Esophagus squamous epithelium (tissue), 5 donors: ENCODE measurements at regions not wholly inside any gene's neighbourhood (a gene's known extent, or its start where the extent isn't known, plus 50 kb on each side); places are given as distances from the start of the nearest gene placed in this dataset.

Experiments used
- DNase-seq: peaks from one replicate; lab custom pipeline; 2025; lab: John Stamatoyannopoulos, UW
- H3K27ac ChIP-seq, 4 donors: fragments of 200-600 bp; sonication (generic); one replicate each; pipeline ENCODE4 v1.5.1; 2016 to 2019; ENCODE audit warnings: mild to moderate bottlenecking in 1 of 4
- H3K27me3 ChIP-seq, 4 donors: fragments of 200-600 bp; sonication (generic); 1 replicate in 3 of 4; 2 replicates in 1 of 4; pipeline versions ENCODE4 v1.5.1 to v1.6.0; 2017 to 2021; ENCODE audit warnings: antibody characterized with exemption in 1 of 4
- H3K36me3 ChIP-seq, 3 donors: fragments of 200-600 bp; sonication (generic); one replicate each; pipeline ENCODE4 v1.5.1; 2016 to 2019
- H3K4me1 ChIP-seq, 3 donors: fragments of 200-600 bp; sonication (generic); one replicate each; pipeline ENCODE4 v1.5.1; 2017 to 2019
- H3K4me3 ChIP-seq, 4 donors: fragments of 200-600 bp; sonication (generic); 1 replicate in 3 of 4; 2 replicates in 1 of 4; pipeline ENCODE4 v1.5.1; 2016 to 2019; ENCODE audit warnings: mild to moderate bottlenecking in 2 of 4, moderate library complexity in 1 of 4
- H3K9me3 ChIP-seq, 3 donors: fragments of 200-600 bp; sonication (generic); one replicate each; pipeline ENCODE4 v1.5.1; 2016 to 2019
- CTCF ChIP-seq, 6 experiments: fragments of 450-650 bp in 4 of 6; fragments of 200-600 bp in 2 of 6; sonication (generic) in 2 of 6; IDR thresholded peaks; one replicate each; pipeline ENCODE4 v1.5.1; 2016 to 2019; ENCODE audit warnings: antibody characterized with exemption in 6 of 6, mild to moderate bottlenecking in 4 of 6, moderate library complexity in 4 of 6
- POLR2A ChIP-seq, 4 donors: fragments of 450-650 bp; IDR thresholded peaks; one replicate each; pipeline ENCODE4 v1.6.1; 2017; ENCODE audit warnings: antibody characterized with exemption in 4 of 4, mild to moderate bottlenecking in 4 of 4, moderate library complexity in 3 of 4
- WGBS, 2 donors: methylation state at CpG; one replicate each; pipeline ENCODE4 v1.1.5; 2018; 5-methylcytosine and 5-hydroxymethylcytosine counted together
- intact Hi-C: fragments of 100-400 bp; cut with DNase I; formaldehyde crosslinking; loops from one replicate; pipeline ENCODE4 v1.15.0; 2022
- donor health status: DM: yes; HTN: yes; CAD: no.

DNA sequence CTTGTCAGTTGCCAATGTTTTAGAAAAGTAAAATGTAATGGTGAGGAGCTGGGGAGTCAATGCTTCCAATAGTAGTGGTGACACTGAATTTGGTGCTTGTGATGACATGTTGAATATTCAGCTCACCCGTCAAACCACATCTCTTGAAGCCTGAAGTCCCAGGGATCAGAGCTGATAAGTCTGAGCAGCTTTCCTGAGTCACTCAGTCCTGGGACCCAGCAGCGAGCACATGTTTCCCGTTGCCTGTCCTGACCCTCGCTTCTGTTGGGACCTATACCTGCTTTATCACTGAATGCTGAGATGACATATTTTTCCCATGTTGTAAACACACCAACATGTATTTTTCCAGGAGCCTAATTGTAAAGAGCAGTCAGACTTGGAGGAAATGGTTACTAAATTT is 693.6 kb downstream of the QKI start:
- H3K36me3 ChIP-seq: no peaks in the 10 kb centered on the region
- DNase-seq: no peak
- intact Hi-C loops: no loop called here
- no peak overlapping the region for H3K4me3 ChIP-seq
- peak overlapping the region in 1 of 4 donors; percentile 62 for H3K27ac ChIP-seq
- WGBS, 2 donors: 37 to 42% methylated on average over 3 to 4 of the region's 4 CpGs
- H3K27me3 ChIP-seq: no peaks in the 10 kb centered on the region
- no peaks in the 10 kb centered on the region for H3K9me3 ChIP-seq
- peaks cover 7 to 20% (median 11%) of the 10 kb centered on the region in 3 donors for H3K4me1 ChIP-seq
- TF ChIP-seq POLR2A (IDR thresholded peaks at IDR 0.05): no peak
- TF ChIP-seq CTCF (IDR thresholded peaks at IDR 0.05): no peak

DNA sequence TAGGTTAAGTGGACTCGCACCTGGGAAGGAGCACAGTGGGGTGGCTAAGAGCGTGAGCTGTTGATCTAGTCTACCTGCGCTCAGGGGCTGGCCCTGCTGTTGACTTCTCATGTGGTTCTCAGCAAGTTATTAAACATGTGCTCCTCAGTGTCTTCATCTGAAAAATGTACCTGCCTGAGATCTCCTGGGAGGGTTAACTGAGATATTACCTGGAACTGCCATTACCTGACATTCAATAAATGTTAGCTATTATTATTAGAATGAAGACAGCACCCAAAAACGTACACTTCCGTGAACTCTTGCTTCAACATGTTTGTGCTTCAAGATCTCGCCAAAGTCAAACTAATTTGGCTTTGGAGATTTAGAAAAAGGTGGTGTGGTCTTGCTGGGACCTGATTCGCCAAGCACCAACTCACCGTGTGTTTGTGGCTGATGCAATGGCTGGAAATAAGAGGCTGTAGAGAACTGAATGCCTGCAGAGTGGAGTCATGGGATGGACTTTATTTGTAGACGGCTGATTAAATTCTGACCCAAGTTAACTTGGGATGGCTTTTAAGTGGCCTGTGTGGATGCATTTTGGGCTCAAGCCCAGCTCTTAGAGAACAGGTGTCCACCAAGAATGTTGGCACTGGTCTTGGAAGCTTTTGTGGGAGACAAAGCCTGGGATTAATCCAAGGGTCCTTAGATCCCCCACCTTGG is 692.9 kb downstream of the QKI start:
- DNase-seq: no peak
- H3K36me3 ChIP-seq: no peaks in the 10 kb centered on the region
- TF ChIP-seq POLR2A (IDR thresholded peaks at IDR 0.05): no peak
- TF ChIP-seq CTCF (IDR thresholded peaks at IDR 0.05): no peak
- no peak overlapping the region for H3K27ac ChIP-seq
- intact Hi-C loops: no loop called here
- H3K4me3 ChIP-seq: no peak overlapping the region
- H3K27me3 ChIP-seq: no peaks in the 10 kb centered on the region
- peaks cover 7 to 20% (median 11%) of the 10 kb centered on the region in 3 donors for H3K4me1 ChIP-seq
- 52 to 68% methylated on average over 9 of the region's 9 CpGs for WGBS, 2 donors
- H3K9me3 ChIP-seq: no peaks in the 10 kb centered on the region

DNA sequence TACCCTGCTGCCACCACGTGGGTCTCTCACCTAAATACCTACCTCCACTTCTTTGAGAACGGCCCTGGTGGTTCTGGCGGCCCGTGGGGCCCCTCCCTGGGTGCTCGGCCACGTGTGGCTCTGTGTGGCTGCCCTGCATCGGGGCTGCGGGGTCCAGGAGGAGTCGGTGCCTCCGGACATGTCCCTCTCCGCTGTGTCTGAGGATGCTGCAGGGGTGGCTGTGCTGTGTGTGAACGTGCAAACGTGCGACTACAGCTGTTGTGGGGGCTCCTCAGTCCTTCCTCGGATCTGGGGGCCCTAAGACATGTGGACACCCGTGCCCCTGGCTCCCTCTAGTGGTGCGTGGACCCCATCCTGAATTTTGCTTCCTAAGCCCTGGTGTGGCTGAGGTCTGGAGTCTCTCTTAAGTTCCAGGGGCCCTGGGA is 691.8 kb downstream of the QKI start:
- no peaks in the 10 kb centered on the region for H3K36me3 ChIP-seq
- TF ChIP-seq CTCF (IDR thresholded peaks at IDR 0.05) (peak in 1 of 6 experiments; percentile 24), POLR2A (IDR thresholded peaks at IDR 0.05) (no peak)
- no peaks in the 10 kb centered on the region for H3K27me3 ChIP-seq
- intact Hi-C loops: no loop called here
- H3K4me1 ChIP-seq: peaks cover 7 to 20% (median 11%) of the 10 kb centered on the region in 3 donors
- no peak for DNase-seq
- no peak overlapping the region for H3K27ac ChIP-seq
- no peaks in the 10 kb centered on the region for H3K9me3 ChIP-seq
- H3K4me3 ChIP-seq: no peak overlapping the region
- 72% methylated on average over 5 of the region's 17 CpGs; no CpG with 5 or more reads in 1 of the 2 donors for WGBS, 2 donors

DNA sequence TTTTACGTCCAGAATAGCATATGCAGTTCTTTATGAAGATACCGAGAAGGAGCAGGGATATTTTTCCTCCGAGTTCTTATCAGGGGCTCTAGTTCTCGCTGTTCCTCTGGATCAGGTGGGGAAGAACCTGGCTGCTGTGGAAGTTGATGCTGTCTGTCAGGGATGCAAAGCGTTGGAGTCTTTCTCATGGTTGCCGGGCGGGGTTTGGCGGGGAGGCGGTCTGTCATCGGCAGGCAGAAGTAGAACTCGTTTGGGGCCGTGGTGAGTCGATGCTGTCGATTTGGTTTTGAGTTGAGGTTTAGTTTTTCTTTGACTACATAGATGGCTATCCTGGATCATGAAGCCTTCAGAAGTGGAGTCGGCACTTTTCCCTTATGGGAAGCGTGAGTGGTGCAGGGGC is 691.2 kb downstream of the QKI start:
- no peak overlapping the region for H3K27ac ChIP-seq
- no peak for DNase-seq

More for the DNA sequence above, 691.2 kb downstream of the QKI start:
- intact Hi-C loops: no loop called here
- Histone ChIP-seq H3K27me3 (no peaks in the 10 kb centered on the region), H3K36me3 (no peaks in the 10 kb centered on the region), H3K4me3 (no peak overlapping the region), H3K9me3 (no peaks in the 10 kb centered on the region), H3K4me1 (peaks cover 7 to 20% (median 11%) of the 10 kb centered on the region in 3 donors)
- WGBS, 2 donors: 94 to 95% methylated on average over 6 to 13 of the region's 16 CpGs
- no peak for TF ChIP-seq POLR2A (IDR thresholded peaks at IDR 0.05)
- TF ChIP-seq CTCF (IDR thresholded peaks at IDR 0.05): no peak
